GM12865 (cell line): ENCODE measurements at regions not wholly inside any gene's neighbourhood (a gene's known extent, or its start where the extent isn't known, plus 50 kb on each side); places are given as distances from the start of the nearest gene placed in this dataset.
"Not testable (repeated sequence)": the region's sequence is repeated elsewhere in the genome, so short reads cannot be mapped to it uniquely, and the experiment has no call there.

ENCODE experiments used
- DNase-seq: peaks from one replicate; pipeline ENCODE4 v3.0.0; 2010; ENCODE audit warnings: low read depth
- H3K4me3 ChIP-seq: 2 replicates; pipeline ENCODE4 v1.5.1; 2011; ENCODE audit warnings: mild to moderate bottlenecking, low read depth, low read length, control low read depth
- TF ChIP-seq, protein P1 (sequence below): IDR thresholded peaks from 2 replicates; pipeline ENCODE4 v1.5.1; 2011; ENCODE audit warnings: low read length, control low read depth, low read depth, inconsistent platforms; ENCODE audit not compliant: insufficient read depth; ENCODE audit errors: missing control alignments

DNA sequence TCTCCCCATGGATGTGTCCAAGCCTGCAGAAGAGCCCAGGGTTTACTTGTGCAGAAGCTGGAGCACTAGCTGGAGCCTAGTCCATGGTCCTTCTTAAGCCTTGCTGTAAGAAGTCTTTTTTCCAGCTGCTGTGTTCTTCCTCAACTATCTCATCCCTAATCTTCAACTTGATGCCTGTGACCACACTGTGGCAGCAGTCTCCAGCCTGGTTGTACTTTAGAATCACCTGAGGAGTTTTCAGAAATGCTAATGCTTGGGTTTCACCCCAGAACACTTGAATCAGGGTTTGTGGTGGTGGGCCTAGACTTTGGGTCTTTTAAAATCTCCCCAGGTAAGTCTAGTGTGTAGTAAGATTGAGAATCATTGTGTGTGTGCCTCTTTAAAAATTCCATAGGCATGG, 173.6 kb downstream of the ADCYAP1 start:
- no peak for DNase-seq

DNA sequence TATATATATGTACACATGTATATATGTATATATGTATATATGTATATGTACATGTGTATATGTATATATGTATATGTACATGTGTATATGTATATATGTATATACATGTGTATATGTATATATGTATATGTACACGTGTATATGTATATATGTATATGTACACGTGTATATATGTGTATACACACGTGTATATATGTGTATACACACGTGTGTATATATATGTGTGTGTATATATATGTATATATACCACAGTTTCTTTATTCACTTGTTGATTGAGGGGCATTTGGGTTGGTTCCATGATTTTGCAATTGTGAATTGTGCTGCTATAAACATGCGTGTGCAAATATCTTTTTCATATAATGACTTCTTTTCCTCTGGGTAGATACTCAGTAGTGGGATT, 179.0 kb downstream of the ADCYAP1 start:
- DNase-seq, H3K4me3 ChIP-seq: not testable (repeated sequence)

More for the DNA sequence above, 173.6 kb downstream of the ADCYAP1 start:
- H3K4me3 ChIP-seq: no peak overlapping the region
- TF ChIP-seq, protein P1, sequence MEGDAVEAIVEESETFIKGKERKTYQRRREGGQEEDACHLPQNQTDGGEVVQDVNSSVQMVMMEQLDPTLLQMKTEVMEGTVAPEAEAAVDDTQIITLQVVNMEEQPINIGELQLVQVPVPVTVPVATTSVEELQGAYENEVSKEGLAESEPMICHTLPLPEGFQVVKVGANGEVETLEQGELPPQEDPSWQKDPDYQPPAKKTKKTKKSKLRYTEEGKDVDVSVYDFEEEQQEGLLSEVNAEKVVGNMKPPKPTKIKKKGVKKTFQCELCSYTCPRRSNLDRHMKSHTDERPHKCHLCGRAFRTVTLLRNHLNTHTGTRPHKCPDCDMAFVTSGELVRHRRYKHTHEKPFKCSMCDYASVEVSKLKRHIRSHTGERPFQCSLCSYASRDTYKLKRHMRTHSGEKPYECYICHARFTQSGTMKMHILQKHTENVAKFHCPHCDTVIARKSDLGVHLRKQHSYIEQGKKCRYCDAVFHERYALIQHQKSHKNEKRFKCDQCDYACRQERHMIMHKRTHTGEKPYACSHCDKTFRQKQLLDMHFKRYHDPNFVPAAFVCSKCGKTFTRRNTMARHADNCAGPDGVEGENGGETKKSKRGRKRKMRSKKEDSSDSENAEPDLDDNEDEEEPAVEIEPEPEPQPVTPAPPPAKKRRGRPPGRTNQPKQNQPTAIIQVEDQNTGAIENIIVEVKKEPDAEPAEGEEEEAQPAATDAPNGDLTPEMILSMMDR: no peak

DNA sequence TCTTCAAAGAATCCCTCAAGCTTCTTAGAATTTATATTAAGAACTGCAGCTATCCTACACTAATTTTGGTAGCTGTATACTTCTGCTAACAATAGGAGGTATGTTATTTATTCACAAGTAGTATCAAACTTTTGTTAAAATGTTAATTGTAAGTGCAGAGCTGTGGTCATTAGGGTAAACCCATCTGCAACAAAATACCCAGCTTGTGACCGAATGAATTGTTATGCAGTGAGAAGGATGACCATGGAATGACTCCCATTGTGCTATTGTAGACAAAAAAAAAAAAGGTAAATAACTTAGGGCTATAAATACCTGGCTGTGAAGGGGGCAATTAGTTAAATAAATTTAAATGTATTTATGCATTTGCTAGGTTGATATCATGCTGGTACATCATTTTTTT, 186.1 kb downstream of the ADCYAP1 start:
- no peak for DNase-seq
- TF ChIP-seq, protein P1: no peak
- H3K4me3 ChIP-seq: no peak overlapping the region

DNA sequence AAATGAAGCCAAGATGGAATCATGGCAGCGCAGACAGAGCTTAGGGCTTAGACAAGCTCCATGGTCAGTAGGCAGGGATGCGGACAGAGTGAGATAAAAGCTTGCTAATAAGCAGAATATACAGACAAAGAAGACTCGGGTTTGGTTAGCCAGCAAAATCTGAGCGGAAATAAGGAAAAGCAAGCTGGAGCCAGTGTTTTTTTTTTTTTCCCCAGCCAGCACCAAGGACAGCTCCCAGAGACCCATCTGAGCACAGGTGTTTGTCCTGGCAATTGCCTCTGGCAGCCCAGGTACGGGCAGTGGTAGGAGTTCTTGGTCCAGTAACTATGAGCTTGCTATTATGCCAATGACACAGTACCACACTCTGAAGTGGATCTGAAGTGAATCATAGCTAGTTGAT, 187.6 kb downstream of the ADCYAP1 start:
- no peak for DNase-seq

DNA sequence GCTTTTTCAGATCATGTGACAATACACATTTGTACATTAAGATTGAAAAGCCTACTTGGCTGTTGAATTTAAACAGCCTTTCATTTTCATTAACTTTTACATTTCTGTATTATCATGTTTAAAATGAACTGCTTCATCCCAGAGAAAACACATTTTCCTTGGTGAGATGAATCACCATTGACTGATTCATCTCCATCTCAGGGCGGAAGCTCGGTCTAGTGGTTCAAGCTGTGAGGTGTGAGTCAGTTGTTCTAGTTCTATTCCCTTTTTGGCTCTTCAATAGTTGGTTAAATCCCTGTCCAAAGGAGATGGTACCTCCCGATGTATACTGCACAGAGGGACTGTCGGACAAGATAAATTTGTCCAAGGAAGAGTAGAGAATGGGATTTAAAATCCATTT, 189.7 kb downstream of the ADCYAP1 start:
- no peak for DNase-seq

More for the DNA sequence above, 187.6 kb downstream of the ADCYAP1 start:
- TF ChIP-seq, protein P1: no peak
- H3K4me3 ChIP-seq: no peak overlapping the region

DNA sequence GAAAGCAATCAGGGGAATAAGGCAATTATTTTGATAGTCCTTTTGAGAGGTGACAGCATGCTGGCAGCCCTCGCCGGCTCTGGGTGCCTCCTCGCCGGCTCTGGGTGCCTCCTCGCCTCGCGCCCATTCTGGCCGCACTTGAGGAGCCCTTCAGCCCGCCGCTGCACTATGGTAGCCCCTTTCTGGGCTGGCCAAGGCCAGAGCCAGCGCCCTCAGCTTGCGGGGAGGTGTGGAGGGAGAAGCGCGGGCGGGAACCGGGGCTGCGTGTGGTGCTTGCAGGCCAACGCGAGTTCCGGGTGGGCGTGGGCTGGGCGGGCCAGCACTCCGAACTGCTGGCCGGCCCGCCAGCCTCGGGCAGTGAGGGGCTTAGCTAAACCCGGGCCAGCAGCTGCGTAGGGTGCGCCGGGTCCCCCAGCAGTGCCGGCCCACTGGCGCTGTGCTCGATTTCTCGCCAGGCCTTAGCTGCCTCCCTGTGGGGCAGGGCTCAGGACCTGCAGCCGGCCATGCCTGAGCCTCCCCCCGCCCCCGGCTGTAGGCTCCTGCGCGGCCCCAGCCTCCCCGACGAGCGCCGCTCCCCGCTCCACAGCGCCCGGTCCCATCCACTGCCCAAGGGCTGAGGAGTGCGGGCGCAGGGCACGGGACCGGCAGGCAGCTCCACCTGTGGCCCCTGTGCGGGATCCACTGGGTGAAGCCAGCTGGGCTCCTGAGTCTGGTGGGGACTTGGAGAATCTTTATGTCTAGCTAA, 193.5 kb downstream of the ADCYAP1 start:
- not testable (repeated sequence) for H3K4me3 ChIP-seq, DNase-seq

More for the DNA sequence above, 189.7 kb downstream of the ADCYAP1 start:
- no peak overlapping the region for H3K4me3 ChIP-seq
- TF ChIP-seq, protein P1: no peak

DNA sequence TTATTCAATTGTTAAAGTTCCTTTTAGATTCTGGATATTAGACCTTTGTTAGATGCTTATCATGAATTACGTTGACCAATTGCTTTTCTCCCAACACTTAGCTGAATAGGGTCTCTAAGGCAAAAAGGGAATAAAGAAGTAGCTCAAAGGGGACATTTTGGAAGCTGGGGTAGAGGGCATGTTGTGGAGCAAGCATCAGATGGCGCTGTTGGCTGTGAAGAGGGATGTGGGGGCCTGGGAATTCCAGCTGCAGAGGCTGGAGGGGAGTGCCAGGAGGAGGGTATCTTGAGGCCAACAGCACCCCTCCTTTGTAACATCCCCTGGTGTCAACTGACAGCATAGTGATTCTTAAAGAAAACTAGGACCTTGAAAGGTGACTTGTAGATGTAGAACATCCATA, 198.2 kb downstream of the ADCYAP1 start:
- no peak overlapping the region for H3K4me3 ChIP-seq
- no peak for DNase-seq
- TF ChIP-seq, protein P1: no peak

DNA sequence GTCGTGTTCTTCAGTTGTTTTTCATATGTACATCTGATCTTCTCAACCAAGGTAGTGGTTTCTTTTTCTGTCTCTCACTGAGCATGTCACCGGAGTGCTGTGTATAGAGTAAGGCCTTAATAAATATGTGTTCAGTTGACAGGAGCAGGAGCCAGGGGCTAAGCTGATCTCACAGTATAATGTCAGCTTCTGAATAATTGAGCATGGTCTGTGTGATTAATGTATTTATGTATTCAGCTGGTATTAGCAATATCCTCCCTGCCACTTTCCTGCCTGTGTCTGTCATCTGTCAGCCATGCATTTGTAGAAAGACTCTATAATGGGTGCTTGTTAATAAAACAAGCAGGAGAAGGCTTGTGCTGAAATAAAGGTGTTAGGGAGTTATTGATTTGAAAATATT, 198.9 kb downstream of the ADCYAP1 start:
- TF ChIP-seq, protein P1: no peak
- no peak overlapping the region for H3K4me3 ChIP-seq
- DNase-seq: no peak
